Lung (tissue), 11 donors: ENCODE measurements at regions not wholly inside any gene's neighbourhood (a gene's known extent, or its start where the extent isn't known, plus 50 kb on each side); places are given as distances from the start of the nearest gene placed in this dataset.

Source experiments
- ATAC-seq: fragments of 200-7000 bp; cut with Tn5 transposase; one replicate; pipeline ENCODE4 v1.9.1; 2020; ENCODE audit warnings: moderate number of reproducible peaks; ENCODE audit not compliant: insufficient read depth, low FRiP score
- DNase-seq, 3 donors: peaks; one replicate each; pipeline ENCODE4 v3.0.0-alpha.2; 2013 to 2017
- H3K27ac ChIP-seq, 2 donors: one replicate each; pipeline ENCODE4 v1.5.1; 2013; ENCODE audit warnings: mild to moderate bottlenecking in 2 of 2, moderate library complexity in 2 of 2, control low read depth in 1 of 2, inconsistent platforms in 1 of 2, low read depth in 1 of 2, low read length in 1 of 2
- H3K27me3 ChIP-seq, 3 donors: one replicate each; pipeline ENCODE4 v1.5.1; 2013; ENCODE audit warnings: low read length in 2 of 3; ENCODE audit not compliant: control insufficient read depth in 3 of 3, insufficient read depth in 3 of 3
- H3K36me3 ChIP-seq, 4 donors: one replicate each; pipeline ENCODE4 v1.5.1; 2013; ENCODE audit warnings: low read length in 4 of 4, mild to moderate bottlenecking in 1 of 4, moderate library complexity in 1 of 4; ENCODE audit not compliant: control insufficient read depth in 4 of 4, insufficient read depth in 4 of 4
- H3K4me1 ChIP-seq, 5 donors: one replicate each; pipeline ENCODE4 v1.5.1; 2013; ENCODE audit warnings: low read length in 5 of 5, mild to moderate bottlenecking in 2 of 5, moderate library complexity in 1 of 5; ENCODE audit not compliant: control insufficient read depth in 5 of 5, insufficient read depth in 5 of 5
- H3K4me3 ChIP-seq: one replicate; pipeline ENCODE4 v1.5.1; 2013; ENCODE audit warnings: mild to moderate bottlenecking, control low read depth, moderate library complexity
- H3K9ac ChIP-seq, 2 donors: one replicate each; pipeline ENCODE4 v1.5.1; 2013; ENCODE audit warnings: low read length in 2 of 2, control low read depth in 1 of 2; ENCODE audit not compliant: insufficient read depth in 1 of 2
- H3K9me3 ChIP-seq, 4 donors: one replicate each; pipeline ENCODE4 v1.5.1; 2013; ENCODE audit warnings: low read length in 3 of 4, mild to moderate bottlenecking in 1 of 4, moderate library complexity in 1 of 4; ENCODE audit not compliant: control insufficient read depth in 4 of 4, insufficient read depth in 3 of 4
- WGBS, 2 donors: extraction: QIAGEN DNeasy Blood & Tissue Kit; methylation state at CpG; one replicate each; pipeline ENCODE4 v1.1.7; 2013; 5-methylcytosine and 5-hydroxymethylcytosine counted together
- TF ChIP-seq, protein P1 (sequence below): IDR thresholded peaks from 2 replicates; pipeline ENCODE4 v1.5.1; 2012; ENCODE audit warnings: mild to moderate bottlenecking; ENCODE audit errors: control extremely low read depth, extremely low read depth
- donor health status: control.
- donor health status: control.
- donor health status: Bipolar disorder and iron deficiency.
- donor health status: healthy.
- donor health status: DM: yes; HTN: yes; CAD: no.

- H3K27ac ChIP-seq = no peak overlapping the region
- H3K27me3 ChIP-seq = no peaks in the 10 kb centered on the region
- 84 to 93% methylated on average over 2 of the region's 2 CpGs for WGBS, 2 donors
- TF ChIP-seq, protein P1, sequence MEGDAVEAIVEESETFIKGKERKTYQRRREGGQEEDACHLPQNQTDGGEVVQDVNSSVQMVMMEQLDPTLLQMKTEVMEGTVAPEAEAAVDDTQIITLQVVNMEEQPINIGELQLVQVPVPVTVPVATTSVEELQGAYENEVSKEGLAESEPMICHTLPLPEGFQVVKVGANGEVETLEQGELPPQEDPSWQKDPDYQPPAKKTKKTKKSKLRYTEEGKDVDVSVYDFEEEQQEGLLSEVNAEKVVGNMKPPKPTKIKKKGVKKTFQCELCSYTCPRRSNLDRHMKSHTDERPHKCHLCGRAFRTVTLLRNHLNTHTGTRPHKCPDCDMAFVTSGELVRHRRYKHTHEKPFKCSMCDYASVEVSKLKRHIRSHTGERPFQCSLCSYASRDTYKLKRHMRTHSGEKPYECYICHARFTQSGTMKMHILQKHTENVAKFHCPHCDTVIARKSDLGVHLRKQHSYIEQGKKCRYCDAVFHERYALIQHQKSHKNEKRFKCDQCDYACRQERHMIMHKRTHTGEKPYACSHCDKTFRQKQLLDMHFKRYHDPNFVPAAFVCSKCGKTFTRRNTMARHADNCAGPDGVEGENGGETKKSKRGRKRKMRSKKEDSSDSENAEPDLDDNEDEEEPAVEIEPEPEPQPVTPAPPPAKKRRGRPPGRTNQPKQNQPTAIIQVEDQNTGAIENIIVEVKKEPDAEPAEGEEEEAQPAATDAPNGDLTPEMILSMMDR = no peak
- no peaks in the 10 kb centered on the region for H3K4me1 ChIP-seq
- H3K36me3 ChIP-seq = no peaks in the 10 kb centered on the region
- H3K9me3 ChIP-seq = peaks cover 0 to 6% (median 3%) of the 10 kb centered on the region in 4 donors
- no peak for DNase-seq
- H3K4me3 ChIP-seq = no peak overlapping the region
- no peak overlapping the region for H3K9ac ChIP-seq
- no peak for ATAC-seq
Observed at GRCh38 chr6:15927531-15928225, 201.2 kb upstream of the MYLIP start.

GRCh38 chr6:15926256-15926655 lies 202.6 kb upstream of the MYLIP start:
- H3K4me1 ChIP-seq = no peaks in the 10 kb centered on the region
- no peak overlapping the region for H3K4me3 ChIP-seq
- H3K36me3 ChIP-seq = no peaks in the 10 kb centered on the region
- no peak overlapping the region for H3K27ac ChIP-seq
- 47 to 69% methylated on average over 3 of the region's 3 CpGs for WGBS, 2 donors
- H3K9ac ChIP-seq = no peak overlapping the region
- no peaks in the 10 kb centered on the region for H3K27me3 ChIP-seq
- peaks cover 0 to 6% (median 3%) of the 10 kb centered on the region in 4 donors for H3K9me3 ChIP-seq
- TF ChIP-seq, protein P1 = no peak
- DNase-seq (peak in 1 of 3 donors; percentile 8), ATAC-seq (no peak)

DNA sequence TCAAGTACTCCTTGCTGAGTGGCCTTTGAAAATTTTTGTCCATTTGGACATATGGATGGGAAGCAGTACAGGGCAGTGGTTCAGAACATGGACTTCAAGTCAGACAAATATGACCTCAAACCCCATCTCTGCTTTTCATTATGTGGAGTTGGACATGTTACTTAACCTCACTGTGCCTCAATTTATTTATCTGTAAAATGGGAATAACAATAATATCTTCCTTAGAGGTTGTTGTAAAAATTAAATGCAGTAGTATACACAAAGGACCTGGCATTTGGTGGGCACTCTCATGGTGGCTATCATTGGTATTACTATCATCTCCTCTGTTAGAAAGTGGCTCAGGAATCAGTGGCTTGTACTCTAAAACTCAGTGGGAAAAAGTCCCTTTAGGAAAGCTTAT lies 204.0 kb upstream of the MYLIP start:
- DNase-seq (no peak), ATAC-seq (no peak)
- no peak overlapping the region for H3K9ac ChIP-seq
- no peak overlapping the region for H3K27ac ChIP-seq
- H3K4me1 ChIP-seq = no peaks in the 10 kb centered on the region
- H3K4me3 ChIP-seq = no peak overlapping the region
- H3K27me3 ChIP-seq = no peaks in the 10 kb centered on the region
- TF ChIP-seq, protein P1 = no peak
- H3K36me3 ChIP-seq = no peaks in the 10 kb centered on the region
- no peaks in the 10 kb centered on the region for H3K9me3 ChIP-seq
